DMS 273 (cell line): ENCODE measurements at regions not wholly inside any gene's neighbourhood (a gene's known extent, or its start where the extent isn't known, plus 50 kb on each side); places are given as distances from the start of the nearest gene placed in this dataset.

ENCODE experiments used
- DNase-seq: peaks from one replicate; lab custom pipeline; 2025; ENCODE audit not compliant: unreplicated experiment; lab: John Stamatoyannopoulos, UW

DNA sequence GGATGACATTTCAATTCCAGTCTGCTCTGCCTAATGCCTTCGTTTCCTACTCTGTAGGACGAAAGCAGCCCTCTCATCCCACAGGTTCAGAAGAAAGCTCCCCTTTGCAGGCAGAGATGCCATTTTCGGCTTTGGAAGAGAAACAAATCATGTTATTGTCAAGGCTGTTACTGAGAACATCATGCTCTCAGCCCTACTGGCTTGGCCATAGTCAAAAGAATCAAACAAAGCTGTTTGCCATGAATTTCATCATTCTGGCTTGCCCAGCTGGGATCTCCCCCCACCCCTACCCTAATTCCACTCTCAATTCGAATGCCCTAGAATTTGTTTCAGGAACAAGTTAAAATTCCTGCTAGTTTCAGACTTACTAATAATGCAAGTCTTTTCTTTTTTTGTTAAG lies 162.3 kb upstream of the SERP2 start:
- DNase-seq, result no peak

GRCh38 chr13:44211704-44212346 lies 161.8 kb upstream of the SERP2 start:
- no peak for DNase-seq

GRCh38 chr13:44212633-44213396 lies 160.8 kb upstream of the SERP2 start:
- DNase-seq, result no peak

DNA sequence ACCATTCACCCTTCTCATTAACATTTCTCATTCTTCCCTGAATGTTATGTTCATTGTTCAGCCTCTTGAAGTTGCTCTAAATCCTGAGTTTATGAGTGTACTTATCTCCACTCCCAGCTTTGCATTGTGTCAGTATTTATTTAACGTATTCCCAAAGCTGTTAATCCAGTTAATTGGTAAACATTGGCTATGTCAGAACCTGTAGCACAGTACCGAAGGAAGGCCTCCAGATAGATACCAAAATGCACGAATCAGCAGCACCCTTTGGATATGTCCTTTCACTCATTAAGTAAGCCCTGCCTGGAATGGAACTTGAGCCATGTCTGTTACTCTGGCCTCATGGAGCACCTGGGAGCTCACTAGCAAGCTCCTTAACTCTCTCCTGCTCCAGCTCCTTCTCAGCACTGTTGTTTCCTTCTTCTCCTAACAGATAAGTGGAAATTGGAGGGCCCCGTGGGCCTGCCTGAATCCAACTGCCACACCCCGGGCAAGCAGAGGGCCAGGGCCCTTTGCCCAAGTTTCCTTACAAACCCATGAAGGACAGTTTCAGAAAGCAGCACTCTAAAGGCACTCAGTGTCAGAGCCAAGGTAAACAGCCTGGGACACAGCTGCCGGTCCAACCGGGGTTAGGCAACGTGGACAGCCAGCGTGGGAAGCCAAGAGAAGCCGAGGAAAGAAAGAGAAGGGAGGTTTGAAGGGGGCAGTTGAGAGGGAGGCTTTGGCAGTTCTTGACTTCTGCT lies 155.0 kb upstream of the SERP2 start:
- no peak for DNase-seq

- no peak for DNase-seq
Measured at GRCh38 chr13:44219577-44220548, 153.8 kb upstream of the SERP2 start.

- no peak for DNase-seq
Measured at GRCh38 chr13:44220948-44221347, 152.7 kb upstream of the SERP2 start.

GRCh38 chr13:44221657-44222056 lies 152.0 kb upstream of the SERP2 start:
- no peak for DNase-seq

DNA sequence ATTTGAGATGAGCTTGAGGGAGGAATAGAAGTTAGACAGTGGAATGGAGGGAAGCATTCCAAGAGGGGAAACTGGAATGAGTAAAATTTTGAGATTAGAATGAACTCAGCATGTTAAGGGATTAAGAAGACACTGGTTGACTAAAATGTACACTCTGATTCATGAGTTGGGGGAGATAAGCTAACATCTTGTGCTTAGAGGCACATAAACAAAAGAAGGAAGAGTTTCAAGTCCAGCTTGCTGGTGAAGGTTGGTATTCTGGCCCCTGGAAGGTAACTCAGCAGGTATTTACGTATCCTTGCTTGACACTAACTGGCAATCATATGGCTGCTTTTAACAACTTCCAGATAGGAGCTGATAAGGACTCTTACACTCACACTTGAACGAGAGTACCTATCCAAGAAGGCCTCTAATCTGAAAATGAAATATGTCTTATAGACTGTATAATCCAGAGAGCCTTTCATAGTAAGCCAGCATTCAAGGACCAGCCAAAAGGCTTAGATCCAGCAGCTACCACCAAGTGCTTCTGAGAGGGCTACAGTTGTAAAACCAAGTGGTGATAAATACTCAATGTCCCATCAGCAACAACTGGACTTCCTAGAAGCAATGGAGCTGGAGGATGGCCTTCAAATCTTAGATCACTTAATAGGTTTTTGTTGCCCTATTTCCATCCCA lies 149.7 kb upstream of the SERP2 start:
- DNase-seq, result no peak

DNA sequence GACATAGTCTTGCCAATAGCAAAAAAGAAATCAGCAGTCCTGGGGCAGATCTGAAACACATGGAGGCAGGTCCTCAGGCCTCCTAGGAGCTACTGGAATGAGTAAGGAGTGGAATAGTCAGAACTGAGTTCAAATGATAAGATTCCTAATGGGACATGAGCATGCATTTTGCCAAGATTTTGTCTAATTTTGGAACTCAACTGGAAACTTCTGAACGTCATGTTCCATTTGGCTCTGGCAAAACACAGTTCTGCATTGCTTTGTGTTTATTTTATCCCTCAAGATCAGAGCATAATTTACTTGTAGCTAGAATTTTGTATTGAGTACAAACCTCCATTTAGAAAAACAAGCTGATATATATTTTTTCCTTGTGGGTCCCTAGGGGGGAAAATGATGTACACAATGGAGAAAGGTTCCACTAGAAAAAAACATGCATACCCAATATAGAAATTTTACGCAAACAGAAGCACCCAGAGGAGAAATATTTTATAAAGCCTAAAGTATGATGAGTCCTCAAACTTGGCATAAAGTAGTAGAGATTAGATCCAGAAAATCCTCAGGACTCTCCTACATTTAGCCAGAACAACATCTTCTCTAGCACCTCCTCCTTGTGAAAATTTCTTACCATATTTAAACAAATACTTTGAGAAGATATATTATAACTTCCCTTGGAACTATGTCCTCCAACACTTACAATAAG lies 149.0 kb upstream of the SERP2 start:
- DNase-seq, result no peak

DNA sequence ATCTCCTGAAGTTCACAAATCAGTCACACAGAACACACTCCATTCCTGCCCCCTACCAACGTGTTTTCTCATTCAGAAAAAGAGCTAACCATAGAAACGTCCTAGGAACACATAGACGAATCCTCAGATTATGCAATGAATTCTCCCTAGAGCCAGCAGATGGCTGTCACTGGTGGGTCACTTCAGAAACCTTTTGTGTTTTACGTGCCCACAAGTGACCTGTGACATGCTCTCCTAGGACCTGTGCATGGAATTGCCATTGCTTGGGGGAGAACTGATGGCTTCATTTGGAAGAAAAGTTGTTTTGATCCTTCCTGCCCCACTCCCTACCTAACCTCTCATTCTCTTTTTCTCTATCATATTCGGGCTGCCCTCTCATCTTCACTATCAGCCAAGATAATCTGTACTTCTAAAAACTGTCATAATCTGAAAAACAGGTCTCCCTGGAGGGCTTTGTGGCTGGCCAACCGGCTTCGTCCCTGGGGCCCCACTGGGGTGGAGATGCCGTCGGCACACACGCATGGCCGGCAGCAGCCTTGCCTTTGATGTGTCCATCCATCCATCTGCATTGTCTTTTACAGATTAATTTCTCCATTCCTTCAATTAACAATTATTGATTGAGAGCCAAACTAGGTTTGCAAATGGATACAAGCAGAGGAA lies 144.1 kb upstream of the SERP2 start:
- no peak for DNase-seq

DNA sequence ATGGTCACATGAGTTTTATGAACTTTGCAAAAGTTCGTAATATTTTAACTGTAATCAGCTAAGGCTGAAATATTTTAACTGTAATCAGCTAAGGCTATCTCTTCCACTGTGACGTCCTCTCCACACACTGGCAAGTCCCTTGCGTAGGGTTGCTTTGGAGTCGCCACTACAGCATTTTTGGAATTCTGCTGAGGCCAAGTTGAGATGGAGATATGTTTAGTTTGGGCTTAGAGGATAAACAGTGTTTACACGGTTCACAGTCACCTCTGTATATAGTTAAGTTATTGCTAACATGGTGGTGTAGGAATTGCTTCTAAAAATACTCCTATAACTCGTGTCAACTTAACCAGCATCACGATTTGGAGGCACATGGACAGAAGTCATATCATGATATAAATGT lies 143.6 kb upstream of the SERP2 start:
- DNase-seq, result no peak

GRCh38 chr13:44230736-44231135 lies 142.9 kb upstream of the SERP2 start:
- DNase-seq, result no peak

GRCh38 chr13:44231786-44232516 lies 141.7 kb upstream of the SERP2 start:
- no peak for DNase-seq

DNA sequence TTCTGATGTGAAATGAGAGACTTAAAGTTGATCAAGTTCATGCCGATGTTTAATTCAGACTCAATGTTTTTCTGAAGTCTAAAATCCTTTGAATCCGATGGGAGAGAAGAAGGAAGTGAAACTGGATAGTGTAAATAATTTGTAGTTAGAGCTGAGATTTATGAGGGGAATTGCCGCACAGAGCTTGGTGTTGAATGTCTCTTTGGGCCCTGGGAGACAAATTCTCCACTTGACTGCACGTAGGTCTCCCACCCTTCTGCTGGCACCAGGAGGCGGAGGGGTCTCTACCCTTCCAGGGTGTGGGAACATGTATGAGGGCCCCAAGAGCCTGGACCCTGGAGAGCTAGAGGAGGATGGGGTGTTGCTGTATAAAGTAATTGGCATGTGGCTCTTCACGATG lies 140.8 kb upstream of the SERP2 start:
- no peak for DNase-seq

DNA sequence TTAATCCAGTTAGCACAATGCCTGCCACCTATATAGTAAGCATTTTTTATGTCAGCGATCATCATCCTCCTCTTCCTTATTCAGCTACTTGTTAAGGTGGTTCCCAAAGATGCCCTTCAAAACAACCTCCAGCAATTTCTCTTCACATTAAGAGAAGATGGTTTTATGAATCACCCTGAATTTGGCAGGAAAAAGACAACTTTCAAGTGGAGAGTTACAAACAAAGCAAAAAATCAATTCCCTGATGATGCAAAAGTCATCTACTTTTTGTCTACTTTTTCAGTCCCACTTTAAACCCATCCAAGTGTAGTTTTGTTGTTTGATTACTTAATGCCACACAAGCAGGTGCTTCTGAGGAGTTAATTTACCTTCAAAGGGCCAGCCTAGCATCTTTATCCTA lies 139.1 kb upstream of the SERP2 start:
- DNase-seq, result no peak

DNA sequence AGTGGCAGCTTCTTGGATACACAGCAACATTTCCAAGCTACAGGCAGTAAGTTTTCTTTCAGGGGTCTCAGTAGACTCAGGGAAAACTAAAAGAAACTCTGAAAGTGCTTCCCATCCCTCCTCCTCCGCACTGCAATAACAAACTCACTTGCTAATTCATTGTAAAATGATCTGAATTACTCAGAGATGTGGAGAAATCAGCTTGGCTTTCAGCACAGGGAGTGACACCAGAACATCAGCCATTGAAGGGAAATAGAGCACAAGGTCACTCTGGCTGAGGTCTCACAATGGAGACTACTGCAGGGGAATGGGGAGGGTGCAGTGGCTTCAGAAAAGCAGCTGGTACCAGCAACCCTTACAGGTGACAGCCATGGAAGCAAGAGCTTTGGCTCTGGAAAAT lies 137.3 kb upstream of the SERP2 start:
- no peak for DNase-seq

GRCh38 chr13:44236801-44237207 lies 136.8 kb upstream of the SERP2 start:
- no peak for DNase-seq

- DNase-seq, result no peak
Measured at GRCh38 chr13:44237276-44237767, 136.3 kb upstream of the SERP2 start.
